A673 (cell line): ENCODE measurements at regions not wholly inside any gene's neighbourhood (a gene's known extent, or its start where the extent isn't known, plus 50 kb on each side); places are given as distances from the start of the nearest gene placed in this dataset.
"Not testable (repeated sequence)": the region's sequence is repeated elsewhere in the genome, so short reads cannot be mapped to it uniquely, and the experiment has no call there.

Source experiments
- BruUV-seq: library from RNA; stranded (reverse); fragments of 400-500 nt; replicated peaks from 2 replicates; lab custom pipeline; 2021; lab: Mats Ljungman, UMichigan
- CTCF ChIA-PET: fragments of 300-600 bp; sonication (Branson Sonifier 250); formaldehyde crosslinking; loops from one replicate; lab custom pipeline; 2022; ENCODE audit warnings: antibody characterized with exemption; lab: Charles Lee
- POLR2A ChIA-PET: fragments of 300-600 bp; sonication (Branson Sonifier 250); formaldehyde crosslinking; loops from one replicate; lab custom pipeline; 2022; ENCODE audit warnings: antibody characterized with exemption; ENCODE audit not compliant: low non-redundant PET; lab: Charles Lee
- DNase-seq: peaks from one replicate; pipeline ENCODE4 v3.0.0-alpha.2; 2015; ENCODE audit warnings: low spot score
- H3K27ac ChIP-seq: fragments of 200-600 bp; sonication (generic); 2 replicates; pipeline ENCODE4 v1.5.1; 2016; ENCODE audit warnings: mixed run types, low read depth, mild to moderate bottlenecking, mixed read lengths, antibody characterized with exemption, low read length; ENCODE audit not compliant: poor library complexity, severe bottlenecking
- H3K27me3 ChIP-seq: fragments of 200-600 bp; sonication (generic); replicated peaks from 2 replicates; pipeline ENCODE4 v1.6.1; 2017; ENCODE audit warnings: mixed run types, low read depth, mild to moderate bottlenecking, mixed read lengths, antibody characterized with exemption, low read length; ENCODE audit not compliant: insufficient read depth, poor library complexity
- H3K36me3 ChIP-seq: fragments of 200-600 bp; sonication (generic); 2 replicates; pipeline ENCODE4 v1.6.1; 2016; ENCODE audit warnings: mixed run types, mild to moderate bottlenecking, mixed read lengths, antibody characterized with exemption, low read length; ENCODE audit not compliant: insufficient read depth, poor library complexity, severe bottlenecking
- H3K4me1 ChIP-seq: fragments of 200-600 bp; sonication (generic); 2 replicates; pipeline ENCODE4 v1.6.1; 2017; ENCODE audit warnings: mixed run types, mild to moderate bottlenecking, mixed read lengths, antibody characterized with exemption, low read length; ENCODE audit not compliant: insufficient read depth, poor library complexity, severe bottlenecking
- H3K4me3 ChIP-seq: fragments of 200-600 bp; sonication (generic); 2 replicates; pipeline ENCODE4 v1.5.1; 2016; ENCODE audit warnings: low read depth, mixed run types, mild to moderate bottlenecking, mixed read lengths, low read length; ENCODE audit not compliant: poor library complexity, severe bottlenecking
- H3K9me3 ChIP-seq: fragments of 200-600 bp; sonication (generic); 2 replicates; pipeline ENCODE4 v1.6.1; 2016; ENCODE audit warnings: mixed run types, low read depth, mild to moderate bottlenecking, mixed read lengths, antibody characterized with exemption, low read length; ENCODE audit not compliant: poor library complexity, severe bottlenecking
- EZH2 ChIP-seq: fragments of 200-600 bp; sonication (generic); IDR thresholded peaks from 2 replicates; pipeline ENCODE4 v1.6.1; 2017; ENCODE audit warnings: borderline replicate concordance, low read depth, mild to moderate bottlenecking, mixed read lengths, antibody characterized with exemption, low read length; ENCODE audit not compliant: poor library complexity, severe bottlenecking
- intact Hi-C: fragments of 100-400 bp; cut with micrococcal nuclease; formaldehyde crosslinking; loops from one replicate; pipeline ENCODE4 v1.10.0; 2022; ENCODE audit not compliant: unreplicated experiment
- TF ChIP-seq, protein P1 (sequence below): fragments of 300-800, 200-600 bp; sonication (generic); conservative IDR thresholded peaks from 2 replicates; pipeline ENCODE4 v1.5.1; 2017; ENCODE audit warnings: low read depth, mild to moderate bottlenecking, antibody characterized with exemption, low read length, moderate library complexity, mixed read lengths

DNA sequence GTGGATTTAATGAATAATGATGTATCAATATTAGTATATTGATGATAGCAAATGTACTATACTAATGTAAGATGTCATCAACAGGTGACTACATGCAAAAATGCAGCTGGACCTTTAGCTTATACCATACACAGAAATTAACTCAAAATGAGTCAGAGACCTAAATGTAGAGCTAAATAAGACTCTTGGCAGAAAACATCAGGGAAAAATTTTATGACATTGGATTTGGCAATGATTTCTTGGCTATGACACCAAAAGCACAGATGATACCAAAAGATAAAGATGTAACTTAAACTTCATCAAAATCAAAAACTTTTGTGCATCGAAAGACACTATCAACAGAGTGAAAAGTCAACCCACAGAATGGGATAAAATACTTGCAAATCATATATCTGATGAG, 64.0 kb upstream of the CCL21 start:
- no peak overlapping the region for H3K4me3 ChIP-seq
- no peaks in the 10 kb centered on the region for H3K9me3 ChIP-seq
- DNase-seq: no peak
- intact Hi-C loops: no loop called here
- ChIA-PET POLR2A (no interaction called here), CTCF (no interaction called here)
- no peak overlapping the region for H3K27ac ChIP-seq
- H3K27me3 ChIP-seq: peaks cover 62% of the 10 kb centered on the region
- TF ChIP-seq, protein P1, sequence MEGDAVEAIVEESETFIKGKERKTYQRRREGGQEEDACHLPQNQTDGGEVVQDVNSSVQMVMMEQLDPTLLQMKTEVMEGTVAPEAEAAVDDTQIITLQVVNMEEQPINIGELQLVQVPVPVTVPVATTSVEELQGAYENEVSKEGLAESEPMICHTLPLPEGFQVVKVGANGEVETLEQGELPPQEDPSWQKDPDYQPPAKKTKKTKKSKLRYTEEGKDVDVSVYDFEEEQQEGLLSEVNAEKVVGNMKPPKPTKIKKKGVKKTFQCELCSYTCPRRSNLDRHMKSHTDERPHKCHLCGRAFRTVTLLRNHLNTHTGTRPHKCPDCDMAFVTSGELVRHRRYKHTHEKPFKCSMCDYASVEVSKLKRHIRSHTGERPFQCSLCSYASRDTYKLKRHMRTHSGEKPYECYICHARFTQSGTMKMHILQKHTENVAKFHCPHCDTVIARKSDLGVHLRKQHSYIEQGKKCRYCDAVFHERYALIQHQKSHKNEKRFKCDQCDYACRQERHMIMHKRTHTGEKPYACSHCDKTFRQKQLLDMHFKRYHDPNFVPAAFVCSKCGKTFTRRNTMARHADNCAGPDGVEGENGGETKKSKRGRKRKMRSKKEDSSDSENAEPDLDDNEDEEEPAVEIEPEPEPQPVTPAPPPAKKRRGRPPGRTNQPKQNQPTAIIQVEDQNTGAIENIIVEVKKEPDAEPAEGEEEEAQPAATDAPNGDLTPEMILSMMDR: no peak
- TF ChIP-seq EZH2: no peak
- BruUV-seq: no TSS peak
- H3K4me1 ChIP-seq: no peaks in the 10 kb centered on the region
- no peaks in the 10 kb centered on the region for H3K36me3 ChIP-seq

DNA sequence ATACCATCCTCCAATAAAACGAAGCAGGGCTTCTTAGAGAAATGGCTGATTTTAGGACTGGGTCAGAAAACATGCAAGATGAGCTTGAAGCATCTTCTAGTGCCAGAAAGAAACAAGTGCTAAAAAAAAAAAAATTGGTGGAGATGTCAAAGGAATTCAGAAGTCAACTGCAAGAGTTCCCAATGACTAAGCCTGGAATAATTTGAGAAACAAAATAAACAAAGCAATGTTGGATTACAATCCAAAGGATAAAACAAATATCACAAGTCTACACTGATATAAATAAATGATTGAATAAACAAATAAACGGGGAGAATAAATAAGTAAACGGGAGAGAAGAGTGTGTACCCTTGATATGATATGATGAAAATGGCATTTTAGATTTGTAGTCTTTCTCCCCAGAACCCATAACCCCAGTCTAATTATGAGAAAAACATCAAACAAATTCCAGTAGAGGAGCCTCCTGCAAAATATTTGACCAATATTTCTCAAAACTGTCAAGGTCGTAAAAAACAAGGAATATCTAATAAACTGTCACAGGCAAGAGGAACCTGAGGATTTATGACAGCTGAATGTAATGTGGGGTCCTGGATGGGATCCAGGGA, 63.5 kb upstream of the CCL21 start:
- H3K36me3 ChIP-seq: no peaks in the 10 kb centered on the region
- peaks cover 63% of the 10 kb centered on the region for H3K27me3 ChIP-seq
- intact Hi-C loops: no loop called here
- no peak overlapping the region for H3K4me3 ChIP-seq
- POLR2A ChIA-PET: no interaction called here
- TF ChIP-seq EZH2: no peak
- TF ChIP-seq, protein P1: no peak
- no peak for DNase-seq
- no peaks in the 10 kb centered on the region for H3K9me3 ChIP-seq
- no peak overlapping the region for H3K27ac ChIP-seq
- no TSS peak for BruUV-seq
- CTCF ChIA-PET: no interaction called here
- H3K4me1 ChIP-seq: no peaks in the 10 kb centered on the region

DNA sequence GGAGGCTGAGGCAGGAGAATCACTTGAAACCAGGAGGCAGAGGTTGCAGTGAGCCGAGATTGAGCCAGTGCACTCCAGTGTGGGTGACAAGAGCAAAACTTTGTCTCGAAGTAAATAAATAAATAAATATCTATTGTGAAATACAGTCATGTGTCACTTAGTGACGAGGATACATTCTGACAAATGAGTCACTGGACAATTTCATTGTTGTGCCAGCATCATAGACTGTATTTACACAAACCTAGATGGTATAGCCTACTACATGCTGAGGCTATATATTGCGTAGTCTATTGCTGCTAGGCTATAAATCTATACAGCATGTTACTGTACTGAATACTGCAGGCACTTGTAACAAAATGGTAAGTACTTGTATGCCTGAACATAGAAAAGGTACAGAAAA, 61.1 kb upstream of the CCL21 start:
- POLR2A ChIA-PET: no interaction called here
- H3K4me3 ChIP-seq: no peak overlapping the region
- DNase-seq: no peak
- H3K9me3 ChIP-seq: no peaks in the 10 kb centered on the region
- peaks cover 64% of the 10 kb centered on the region for H3K27me3 ChIP-seq
- TF ChIP-seq EZH2: no peak
- TF ChIP-seq, protein P1: no peak
- no peaks in the 10 kb centered on the region for H3K4me1 ChIP-seq
- CTCF ChIA-PET: no interaction called here
- BruUV-seq: no TSS peak
- H3K27ac ChIP-seq: no peak overlapping the region
- intact Hi-C loops: no loop called here
- H3K36me3 ChIP-seq: no peaks in the 10 kb centered on the region

DNA sequence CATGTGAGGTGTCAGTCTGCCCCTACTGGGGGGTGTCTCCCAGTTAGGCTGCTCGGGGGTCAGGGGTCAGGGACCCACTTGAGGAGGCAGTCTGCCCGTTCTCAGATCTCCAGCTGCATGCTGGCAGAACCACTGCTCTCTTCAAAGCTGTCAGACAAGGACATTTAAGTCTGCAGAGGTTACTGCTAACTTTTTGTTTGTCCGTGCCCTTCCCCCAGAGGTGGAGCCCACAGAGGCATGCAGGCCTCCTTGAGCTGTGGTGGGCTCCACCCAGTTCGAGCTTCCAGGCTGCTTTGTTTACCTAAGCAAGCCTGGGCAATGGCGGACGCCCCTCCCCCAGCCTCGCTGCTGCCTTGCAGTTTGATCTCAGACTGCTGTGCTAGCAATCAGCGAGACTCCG, 57.2 kb upstream of the CCL21 start:
- BruUV-seq, intact Hi-C loops, H3K9me3 ChIP-seq, CTCF ChIA-PET, H3K36me3 ChIP-seq, H3K4me3 ChIP-seq, H3K27ac ChIP-seq, H3K4me1 ChIP-seq, DNase-seq, POLR2A ChIA-PET: not testable (repeated sequence)
- H3K27me3 ChIP-seq: peaks cover 30% of the 10 kb centered on the region
